ENCODE measurements at regions not wholly inside any gene's neighbourhood (a gene's known extent, or its start where the extent isn't known, plus 50 kb on each side); places are given as distances from the start of the nearest gene placed in this dataset.
"Not testable (repeated sequence)": the region's sequence is repeated elsewhere in the genome, so short reads cannot be mapped to it uniquely, and the experiment has no call there.

DNA sequence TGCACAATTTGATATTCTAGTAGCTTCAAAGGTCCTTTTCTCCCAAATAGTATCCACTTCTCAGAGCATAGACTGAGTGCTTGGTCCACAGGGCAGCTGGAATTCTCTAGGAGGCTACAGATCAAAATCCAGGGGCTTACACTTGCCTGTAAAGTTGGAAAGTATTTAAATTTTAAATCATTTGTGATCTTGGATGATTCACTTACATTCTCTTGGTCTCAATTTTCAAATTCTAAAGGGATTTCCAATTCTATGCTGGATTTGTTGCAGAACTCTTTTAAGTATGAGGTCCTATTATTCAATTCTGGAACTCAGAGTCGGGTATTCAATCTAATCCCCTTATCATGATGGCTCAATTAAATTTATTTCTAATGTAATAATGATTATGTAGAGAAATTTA, 492.3 kb downstream of the NYAP2 start:
- DNase-seq: no peak

DNA sequence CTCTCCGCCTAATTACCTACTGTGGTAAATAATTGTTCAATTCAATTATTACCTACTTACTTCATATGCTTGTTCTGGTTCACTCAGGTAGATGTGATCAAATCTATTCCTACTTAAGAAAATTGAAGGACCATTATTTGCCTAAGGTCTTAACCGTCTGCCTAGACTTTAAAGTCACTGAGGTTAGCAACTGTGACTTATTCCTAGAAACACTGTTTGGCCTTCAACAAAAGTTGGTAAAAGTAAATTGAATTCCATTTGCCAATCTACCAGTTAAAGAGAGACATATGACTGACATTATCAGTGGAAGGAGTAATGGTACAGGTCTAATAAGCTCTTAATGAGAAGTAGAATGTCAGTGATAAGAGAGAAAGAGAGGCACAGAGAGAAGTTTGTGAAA, 491.5 kb downstream of the NYAP2 start:
- no peak for DNase-seq

DNA sequence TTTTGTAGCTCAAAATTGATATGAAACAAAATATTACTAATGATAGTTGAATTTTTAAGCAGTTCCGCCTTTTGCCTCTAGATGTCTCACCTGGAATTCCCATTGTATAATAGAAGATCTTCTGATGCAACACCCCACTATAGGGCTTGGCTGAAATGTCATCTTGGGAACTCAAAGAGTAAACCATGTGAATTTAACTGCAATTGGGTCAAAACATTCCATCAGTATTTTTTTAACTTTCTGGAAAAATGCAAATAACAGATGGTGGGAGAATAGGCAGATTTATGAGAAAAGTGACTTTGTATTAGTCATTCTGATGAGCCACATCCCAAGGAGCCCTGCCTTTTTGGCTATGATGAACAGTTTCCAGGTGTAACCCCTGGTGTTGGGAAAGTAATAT, 489.9 kb downstream of the NYAP2 start:
- DNase-seq: no peak

DNA sequence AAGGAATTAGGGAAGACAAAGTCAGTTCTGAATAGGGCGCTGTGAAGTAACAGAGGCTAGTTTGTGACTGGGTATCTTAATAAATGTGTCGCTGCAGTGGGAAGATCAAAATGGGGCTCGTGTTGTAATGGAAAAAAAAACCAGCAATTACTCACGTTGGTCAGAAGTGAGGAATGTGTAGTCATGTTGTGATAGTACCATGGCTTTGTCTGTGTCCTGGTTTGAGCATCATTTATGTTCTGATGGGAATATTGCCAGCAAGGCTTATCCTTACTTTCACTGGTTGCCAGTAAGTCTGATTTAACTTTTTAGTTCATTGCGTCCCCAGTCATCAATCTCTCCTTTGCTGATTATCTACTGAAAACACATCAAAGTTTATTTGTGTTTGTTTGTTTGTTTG, 467.6 kb downstream of the NYAP2 start:
- no peak for DNase-seq

DNA sequence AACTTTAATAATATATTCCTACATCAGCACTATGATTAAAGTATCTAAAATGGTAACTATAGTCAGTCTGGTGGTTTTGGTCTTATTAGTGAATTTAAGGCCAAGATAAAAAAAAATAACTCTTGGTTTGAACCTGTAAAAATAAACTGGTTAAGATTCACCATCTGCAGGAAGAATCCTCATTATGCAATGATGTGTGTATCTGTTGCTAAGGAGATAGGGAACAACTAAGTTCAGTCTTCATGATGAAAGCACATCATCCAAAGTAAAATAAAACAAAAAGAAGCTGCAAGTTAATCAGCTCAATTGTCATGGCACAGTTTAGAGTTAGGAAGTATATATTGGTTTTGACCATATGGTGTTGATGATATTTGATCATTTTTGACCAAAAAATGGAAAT, 466.0 kb downstream of the NYAP2 start:
- no peak for DNase-seq

DNA sequence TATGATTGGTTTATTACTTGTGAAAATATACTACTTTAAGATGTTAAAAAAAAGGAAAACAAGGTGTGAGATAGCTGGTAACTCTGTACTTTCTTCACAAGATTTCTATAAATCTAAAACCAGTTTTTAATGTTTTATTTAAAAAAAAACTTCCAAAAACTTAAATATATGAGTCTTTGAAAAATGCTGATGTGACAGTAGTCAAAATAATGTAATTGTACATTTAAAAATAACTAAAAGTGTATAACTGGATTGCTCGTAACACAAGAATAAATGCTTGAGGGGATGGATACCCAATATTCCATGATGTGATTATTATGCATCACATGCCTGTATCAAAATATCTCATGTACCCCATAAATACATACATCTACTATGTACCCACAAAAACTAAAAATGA, 464.9 kb downstream of the NYAP2 start:
- no peak for DNase-seq

DNA sequence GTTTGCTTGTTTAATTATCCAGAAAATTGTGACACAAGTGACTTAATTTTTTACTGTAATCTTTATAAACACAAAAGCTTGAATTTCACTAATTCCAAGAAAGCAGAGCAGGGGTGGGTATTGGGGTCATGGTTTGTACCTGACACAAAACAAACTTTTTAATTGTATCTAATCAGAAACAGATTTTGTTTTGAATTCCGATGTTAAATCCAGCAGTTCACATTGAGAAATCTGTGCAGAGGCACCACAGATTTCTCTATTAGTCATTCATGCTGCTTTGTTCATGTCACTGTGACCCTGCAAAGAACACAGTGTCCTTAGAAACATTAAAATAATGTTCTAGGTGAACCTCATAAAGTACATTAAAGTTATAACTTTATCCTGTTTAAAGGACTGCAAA, 443.4 kb downstream of the NYAP2 start:
- DNase-seq: no peak

DNA sequence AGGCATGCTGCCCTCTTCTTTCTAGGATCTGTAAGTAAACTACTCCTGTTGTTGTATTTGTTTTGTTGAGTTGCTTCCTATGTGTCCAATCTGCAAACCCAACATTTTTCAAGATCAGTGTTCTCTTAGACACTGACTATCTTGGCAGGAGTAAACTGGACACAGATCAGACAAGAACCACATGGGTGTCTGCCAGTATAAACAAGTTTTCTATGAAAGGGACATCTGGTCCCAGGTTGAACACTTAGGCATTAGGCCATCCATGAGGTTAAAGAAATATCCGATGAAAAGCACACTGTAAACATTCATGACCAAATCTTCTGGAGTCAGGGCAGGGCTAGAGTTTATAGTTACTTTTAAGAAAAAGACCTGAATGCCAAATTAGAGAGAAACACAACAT, 441.8 kb downstream of the NYAP2 start:
- no peak for DNase-seq

DNA sequence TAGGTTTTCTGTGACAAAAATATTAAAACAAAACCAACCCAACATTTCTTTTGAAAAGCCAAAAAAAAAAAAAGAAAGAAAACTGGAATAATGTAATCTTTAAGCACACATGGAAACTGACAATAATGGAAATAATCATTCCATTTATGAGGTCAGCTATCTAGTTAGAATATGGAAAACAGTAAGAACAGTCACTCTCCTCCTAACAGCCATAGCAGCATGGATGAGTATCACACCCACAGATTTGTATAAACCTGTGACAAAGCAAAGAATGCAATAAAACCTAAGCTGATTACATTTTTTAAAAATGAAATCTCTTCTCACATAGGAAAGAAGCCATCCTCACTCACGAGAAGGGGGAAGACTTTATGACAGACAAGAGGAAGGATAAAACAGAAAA, 437.8 kb downstream of the NYAP2 start:
- DNase-seq: no peak

DNA sequence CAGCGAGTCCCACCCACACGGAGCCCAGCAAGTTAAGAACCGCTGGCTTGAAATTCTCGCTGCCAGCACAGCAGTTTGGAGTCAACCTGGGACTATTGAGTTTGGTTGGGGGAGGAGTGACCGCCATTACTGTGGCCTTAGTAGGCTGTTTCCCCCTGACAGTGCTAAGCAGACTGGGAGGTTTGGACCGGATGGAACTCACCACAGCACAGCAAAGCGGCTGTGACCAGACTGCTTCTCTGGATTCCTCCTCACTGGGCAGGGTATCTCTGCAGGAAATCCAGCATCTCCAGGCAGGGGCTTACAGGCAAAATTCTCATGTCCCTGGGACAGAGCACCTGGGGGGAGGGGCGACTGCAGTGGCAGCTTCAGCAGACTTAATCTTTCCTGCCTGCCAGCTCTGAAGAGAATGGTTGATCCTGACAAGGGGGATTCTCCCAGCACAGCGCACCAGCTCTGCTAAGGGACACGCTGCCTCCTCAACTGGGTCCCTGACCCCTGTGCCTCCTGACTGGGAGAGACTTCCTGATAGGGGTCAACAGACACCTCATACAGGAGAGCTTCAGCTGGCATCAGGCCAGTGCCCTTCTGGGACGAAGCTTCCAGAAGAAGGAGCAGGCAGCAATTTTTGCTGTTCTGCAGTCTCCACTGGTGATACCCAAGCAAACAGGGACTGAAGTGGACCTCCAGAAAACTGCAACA, 425.4 kb downstream of the NYAP2 start:
- no peak for DNase-seq

DNA sequence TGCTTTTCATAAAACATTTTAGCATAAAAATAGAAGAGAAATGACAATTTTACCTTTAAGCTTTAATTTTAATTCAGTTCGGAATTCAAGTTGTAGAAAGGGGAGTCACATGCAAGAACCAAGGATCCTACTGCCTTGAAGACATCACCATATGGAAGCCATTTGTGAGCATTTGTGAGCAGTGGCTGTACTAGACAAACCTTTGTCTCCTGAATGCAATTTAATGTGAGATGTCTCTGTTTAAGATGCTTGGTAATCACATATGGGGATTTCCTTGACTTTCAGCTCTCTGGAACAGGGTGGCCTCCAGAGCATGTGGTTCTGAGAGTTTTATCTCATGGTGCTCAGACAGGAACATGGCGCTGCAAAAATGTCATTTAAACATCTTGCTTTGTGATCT, 421.8 kb downstream of the NYAP2 start:
- DNase-seq: no peak

DNA sequence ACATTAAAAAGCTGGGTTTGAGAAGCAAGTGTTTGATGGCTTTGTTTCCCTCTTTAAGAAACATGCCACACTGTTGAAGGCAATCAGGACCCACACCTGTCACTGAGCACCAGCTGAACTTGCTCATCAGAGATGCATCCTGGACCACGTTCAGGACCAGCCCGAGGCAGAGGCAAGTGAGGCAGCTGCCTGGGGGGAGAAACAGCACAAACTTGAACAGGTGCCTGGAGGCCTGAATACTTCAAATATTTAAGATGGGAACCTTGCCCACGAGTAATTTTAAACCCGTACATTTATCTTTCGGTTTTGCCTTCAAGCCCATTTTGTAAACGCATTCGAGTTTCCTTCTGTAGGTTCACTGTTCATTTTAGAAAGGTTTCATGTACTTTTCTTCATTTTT, 421.3 kb downstream of the NYAP2 start:
- DNase-seq: no peak

DNA sequence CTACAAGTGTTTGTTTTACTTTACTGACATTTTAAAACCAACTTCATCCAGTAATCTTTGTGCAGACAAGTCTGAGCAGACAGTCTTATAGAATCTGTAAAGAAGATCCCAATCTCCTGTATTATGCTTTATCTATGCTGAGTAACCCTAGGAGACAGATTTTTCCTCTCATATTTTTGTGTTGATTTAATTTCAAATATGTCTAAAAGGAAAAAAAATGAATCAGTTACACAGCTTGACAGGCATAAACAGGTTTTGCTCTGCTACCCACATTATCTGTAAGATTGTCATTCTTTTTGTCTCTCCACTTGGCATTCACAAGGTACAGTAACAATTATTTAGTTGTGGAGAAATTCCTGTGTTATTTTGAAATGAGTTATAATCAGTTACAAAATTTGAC, 415.0 kb downstream of the NYAP2 start:
- no peak for DNase-seq

DNA sequence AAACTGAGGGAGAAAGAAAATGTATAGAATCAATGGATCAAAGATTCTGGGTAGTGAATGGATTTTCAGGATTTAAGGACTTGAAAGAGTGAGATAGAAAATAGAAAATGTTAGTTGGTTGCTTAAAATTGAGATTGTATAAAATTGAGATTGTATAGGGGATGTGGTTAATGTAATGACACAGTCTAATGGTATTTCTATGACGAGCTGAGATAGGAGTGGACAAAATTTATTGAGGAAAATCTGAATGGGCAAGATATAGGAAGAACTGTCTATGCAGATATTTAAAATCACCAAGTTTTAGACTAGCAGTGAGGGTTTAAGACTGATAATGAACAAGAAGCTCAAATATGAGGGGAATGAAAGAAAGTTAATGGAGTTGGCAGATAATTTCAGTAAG, 406.6 kb downstream of the NYAP2 start:
- no peak for DNase-seq

DNA sequence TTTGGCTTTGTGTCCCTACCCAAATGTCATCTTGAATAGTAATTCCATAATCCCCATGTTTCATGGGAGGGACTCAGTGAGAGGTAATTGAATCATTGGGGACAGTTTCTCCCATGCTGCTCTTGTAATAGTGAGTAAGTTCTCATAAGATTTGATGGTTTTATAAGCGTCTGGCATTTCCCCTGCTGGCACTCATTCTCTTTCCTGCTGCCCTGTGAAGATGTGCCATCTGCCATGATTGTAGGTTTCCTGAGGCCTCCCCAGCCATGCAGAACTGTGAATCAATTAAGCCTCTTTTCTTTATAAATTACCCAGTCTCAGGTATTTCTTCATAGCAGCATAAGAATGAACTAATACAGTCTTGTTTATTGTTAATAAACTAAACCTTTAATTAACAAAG, 402.6 kb downstream of the NYAP2 start:
- DNase-seq: not testable (repeated sequence)

DNA sequence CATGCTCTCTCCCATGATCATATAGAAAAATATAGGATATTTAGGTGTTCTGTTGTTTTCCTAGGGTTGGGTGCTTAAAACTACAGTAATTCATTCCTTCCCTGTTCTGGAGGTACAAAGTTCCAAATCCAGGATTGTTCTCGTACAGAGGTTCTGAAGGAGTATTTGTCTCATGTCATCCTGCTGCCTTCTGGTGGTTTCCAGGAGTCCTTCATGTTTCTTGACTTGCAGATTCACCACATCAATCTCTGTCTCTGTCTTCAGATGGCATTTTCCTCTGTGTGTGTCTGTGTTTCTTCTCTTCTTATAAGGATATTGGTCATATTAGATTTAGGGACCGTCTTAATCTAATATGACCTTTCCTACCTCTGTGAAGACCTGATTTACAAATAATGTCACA, 397.9 kb downstream of the NYAP2 start:
- no peak for DNase-seq

DNA sequence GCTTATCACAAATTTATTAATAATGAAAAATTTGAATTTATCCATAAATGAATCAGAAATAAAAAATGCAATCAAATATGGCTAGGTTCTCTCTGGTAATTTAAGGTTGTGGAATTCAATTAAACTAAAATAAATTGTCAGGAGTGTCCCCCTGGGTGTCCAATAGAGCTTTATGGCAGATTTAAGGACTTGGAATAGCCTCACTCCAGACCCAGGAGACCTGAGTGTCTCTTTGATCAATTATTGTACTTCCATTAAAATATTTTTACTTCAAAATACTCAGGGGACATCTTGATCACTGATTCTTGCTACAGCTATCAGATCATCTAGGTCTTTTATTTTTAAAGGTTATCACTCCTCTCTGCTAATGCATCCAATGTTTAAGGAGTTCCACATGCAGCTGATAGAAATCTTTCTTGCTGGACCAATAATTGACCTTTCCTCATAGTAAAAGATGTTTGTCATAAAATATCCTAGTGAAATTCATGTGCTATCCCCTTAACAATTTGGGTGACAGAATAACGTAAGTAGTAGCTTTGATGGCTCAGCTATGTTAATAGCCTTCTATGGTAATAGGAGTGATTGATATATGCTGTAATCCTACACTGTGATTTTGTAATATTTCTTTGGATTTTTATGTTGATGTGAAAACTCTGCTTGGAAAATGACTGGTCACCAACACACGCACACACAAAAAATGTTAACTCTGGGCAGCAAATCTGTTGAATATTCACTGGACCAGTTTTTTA, 395.3 kb downstream of the NYAP2 start:
- no peak for DNase-seq

DNA sequence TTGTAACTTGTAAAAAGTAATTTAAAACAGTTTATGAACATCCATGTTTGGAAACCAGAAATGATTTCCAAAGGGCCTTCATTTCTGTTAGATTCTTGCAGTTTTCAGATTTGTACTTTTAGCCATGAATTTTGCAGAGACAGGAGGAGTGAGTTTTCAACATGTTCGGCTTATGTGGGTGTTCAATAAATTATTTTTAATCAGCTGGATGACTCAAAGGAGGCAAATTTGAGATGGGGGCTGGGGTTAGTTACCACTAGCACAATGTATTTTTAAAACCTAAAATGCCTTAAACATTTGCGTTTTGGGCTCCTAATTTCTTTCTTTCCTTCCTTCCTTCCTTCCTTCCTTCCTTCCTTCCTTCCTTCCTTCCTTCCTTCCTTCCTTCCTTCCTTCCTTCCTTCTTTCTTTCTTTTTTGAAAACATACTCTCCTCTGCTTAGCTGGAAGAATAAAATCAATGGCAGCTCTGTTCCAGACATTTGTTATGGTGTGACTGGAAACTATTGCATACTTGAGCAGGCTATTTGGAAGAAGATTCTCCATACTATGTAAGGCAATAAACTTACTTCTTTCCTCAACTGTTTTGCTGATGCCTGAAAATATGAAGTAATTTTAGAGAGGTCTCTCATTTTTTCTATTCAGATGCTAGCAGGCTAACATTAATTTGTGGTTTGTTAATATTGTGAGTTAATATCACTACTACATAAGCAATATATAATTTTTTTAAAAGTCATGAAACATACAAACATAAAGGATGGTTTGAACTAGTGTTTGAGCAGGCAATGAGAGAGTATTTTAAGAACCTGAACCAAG, 394.4 kb downstream of the NYAP2 start:
- DNase-seq: no peak

DNA sequence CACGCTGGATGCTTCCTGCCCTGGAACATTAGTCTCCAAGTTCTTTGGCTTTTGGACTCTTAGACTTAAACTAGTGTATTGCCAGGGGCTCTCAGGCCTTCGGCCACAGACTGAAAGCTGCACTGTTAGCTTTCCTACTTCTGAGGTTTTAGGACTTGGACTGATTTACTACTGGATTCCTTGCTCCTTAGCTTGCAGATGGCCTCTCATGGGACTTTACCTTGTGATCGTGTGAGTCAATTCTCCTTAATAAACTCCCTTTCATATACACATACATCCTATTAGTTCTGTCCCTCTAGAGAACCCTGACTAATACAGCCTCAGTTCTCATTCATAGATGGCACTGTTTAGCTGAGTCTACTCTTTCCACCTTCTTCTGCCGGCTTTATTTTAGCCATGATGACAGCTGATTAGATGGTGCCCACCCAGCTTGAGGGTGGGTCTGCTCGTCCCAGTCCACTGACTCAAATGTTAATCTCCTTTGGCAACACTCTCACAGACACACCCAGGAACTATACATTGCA, 389.1 kb downstream of the NYAP2 start:
- DNase-seq: no peak

DNA sequence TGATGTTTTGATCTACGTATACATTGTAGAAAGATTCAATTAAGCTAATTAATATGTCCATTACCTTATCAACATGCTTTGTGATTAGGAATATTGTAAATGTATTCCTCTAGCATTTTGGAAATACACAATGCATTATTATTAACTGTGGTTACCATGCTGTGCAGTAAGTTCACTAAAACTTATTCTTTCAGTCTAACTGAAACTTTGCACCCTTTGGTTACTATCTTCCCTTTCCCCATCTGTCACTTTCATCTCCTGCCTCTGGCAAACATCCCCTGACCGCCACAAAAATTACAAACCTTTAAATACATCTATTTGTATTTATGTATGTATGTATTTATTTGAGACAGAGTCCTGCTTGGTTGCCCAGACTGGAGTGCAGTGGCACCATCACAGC, 388.0 kb downstream of the NYAP2 start:
- no peak for DNase-seq

DNA sequence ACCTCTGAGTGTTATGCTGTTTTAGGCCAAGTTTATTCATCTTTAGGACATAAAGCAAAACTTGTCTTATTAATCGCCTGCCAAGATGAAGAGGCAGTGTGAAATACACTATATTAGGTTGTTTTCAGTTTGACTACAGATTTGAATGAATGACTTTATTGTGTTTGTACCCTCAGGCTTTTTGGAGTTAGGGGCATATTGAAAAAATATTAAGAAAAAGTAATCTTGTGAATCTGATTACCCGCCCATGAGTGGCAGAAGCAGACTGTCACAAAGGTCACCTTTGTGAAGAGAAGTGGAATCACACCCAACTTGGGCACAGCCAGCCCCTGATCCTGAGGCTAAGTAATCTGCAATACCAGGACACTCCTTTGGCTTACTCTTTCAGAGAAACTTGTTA, 382.5 kb downstream of the NYAP2 start:
- DNase-seq: no peak

DNA sequence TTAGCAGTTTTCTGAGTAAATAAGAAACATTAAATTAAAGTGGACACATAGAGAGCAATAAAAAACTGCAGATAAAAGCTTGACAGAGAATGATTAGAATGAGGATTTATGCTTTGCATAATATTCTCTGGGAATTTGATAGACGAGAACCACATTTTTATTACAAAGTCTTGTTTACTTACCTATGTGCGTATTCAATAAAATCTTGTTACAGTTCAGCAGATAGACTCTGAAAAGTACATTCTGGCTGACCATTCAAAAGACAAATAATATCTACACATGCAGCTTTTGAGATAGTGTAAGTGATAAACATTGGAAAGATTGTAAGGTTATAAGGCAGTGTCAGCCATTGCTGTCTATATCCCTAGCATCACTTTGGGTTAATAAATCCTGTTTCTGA, 381.6 kb downstream of the NYAP2 start:
- DNase-seq: no peak

DNA sequence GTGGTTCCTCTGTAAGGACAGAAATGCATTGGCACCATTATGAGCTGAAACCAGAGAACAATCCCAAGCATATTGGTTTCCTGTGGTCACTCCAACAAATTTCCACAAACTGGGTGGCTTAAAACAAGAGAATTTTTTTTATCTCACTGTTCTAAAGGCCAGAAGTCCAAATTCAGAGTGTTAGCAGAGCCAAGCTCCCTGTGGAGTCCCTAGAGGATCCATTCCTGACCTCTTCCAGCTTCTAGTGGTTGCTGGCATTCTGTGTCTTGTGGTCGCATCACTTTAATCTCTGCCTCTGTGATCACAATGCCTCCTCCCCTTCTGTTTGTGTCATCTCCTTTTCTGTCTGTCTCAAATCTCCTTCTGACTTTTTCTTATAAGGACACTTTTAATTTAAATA, 380.3 kb downstream of the NYAP2 start:
- no peak for DNase-seq

DNA sequence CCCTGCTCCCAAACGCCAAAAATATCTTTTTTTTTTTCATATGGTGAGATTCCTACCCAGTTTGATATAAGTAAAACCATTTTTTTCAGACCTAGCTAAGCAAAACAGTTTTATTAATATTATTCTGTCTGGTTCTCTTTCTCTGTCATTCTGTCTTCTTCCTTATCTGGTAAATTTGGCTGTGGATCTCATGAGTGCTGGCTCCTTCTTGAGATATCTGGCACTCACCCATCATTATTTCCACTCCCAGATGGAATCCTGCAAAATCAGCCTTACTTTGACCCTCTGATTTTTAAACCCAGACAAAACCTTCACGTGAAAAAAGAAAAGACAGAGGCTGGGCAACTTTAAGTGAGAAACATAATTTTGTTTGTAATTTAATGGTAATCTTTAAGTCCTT, 373.6 kb downstream of the NYAP2 start:
- no peak for DNase-seq
